Lower leg skin (tissue), 3 donors: ENCODE measurements at regions not wholly inside any gene's neighbourhood (a gene's known extent, or its start where the extent isn't known, plus 50 kb on each side); places are given as distances from the start of the nearest gene placed in this dataset.

Source experiments
- POLR2A ChIP-seq, 2 donors: fragments of 450-650 bp; IDR thresholded peaks; one replicate each; pipeline ENCODE4 v1.6.1; 2016 to 2017; ENCODE audit warnings: antibody characterized with exemption in 2 of 2, mild to moderate bottlenecking in 1 of 2, moderate library complexity in 1 of 2
- TF ChIP-seq, protein P1 (sequence below), 3 donors: fragments of 450-650 bp; IDR thresholded peaks; one replicate each; pipeline ENCODE4 v1.5.1; 2016; ENCODE audit warnings: antibody characterized with exemption in 3 of 3, mild to moderate bottlenecking in 3 of 3, moderate library complexity in 2 of 3

DNA sequence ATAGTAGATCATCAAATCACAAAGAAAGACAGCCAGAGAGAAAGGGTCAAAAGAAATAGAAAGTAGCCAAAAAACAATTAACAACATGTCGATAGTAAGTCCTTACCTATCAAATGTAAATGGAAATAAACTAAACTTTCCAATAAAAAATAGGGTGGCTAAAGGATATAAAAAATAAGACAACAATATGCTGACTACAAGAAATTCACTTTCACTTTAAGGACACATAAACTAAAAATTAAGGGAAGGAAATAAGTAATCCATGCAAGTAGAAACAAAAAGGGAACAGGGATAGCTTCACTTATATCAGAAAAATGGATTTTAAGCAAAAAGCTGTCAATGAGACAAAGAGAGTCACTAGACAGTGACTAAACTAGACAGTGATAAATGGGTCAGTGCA is 903.9 kb upstream of the ZEB2 start:
- TF ChIP-seq, protein P1, sequence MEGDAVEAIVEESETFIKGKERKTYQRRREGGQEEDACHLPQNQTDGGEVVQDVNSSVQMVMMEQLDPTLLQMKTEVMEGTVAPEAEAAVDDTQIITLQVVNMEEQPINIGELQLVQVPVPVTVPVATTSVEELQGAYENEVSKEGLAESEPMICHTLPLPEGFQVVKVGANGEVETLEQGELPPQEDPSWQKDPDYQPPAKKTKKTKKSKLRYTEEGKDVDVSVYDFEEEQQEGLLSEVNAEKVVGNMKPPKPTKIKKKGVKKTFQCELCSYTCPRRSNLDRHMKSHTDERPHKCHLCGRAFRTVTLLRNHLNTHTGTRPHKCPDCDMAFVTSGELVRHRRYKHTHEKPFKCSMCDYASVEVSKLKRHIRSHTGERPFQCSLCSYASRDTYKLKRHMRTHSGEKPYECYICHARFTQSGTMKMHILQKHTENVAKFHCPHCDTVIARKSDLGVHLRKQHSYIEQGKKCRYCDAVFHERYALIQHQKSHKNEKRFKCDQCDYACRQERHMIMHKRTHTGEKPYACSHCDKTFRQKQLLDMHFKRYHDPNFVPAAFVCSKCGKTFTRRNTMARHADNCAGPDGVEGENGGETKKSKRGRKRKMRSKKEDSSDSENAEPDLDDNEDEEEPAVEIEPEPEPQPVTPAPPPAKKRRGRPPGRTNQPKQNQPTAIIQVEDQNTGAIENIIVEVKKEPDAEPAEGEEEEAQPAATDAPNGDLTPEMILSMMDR (IDR thresholded peaks at IDR 0.05), result no peak
- no peak for TF ChIP-seq POLR2A (IDR thresholded peaks at IDR 0.05)
